ENCODE measurements at regions not wholly inside any gene's neighbourhood (a gene's known extent, or its start where the extent isn't known, plus 50 kb on each side); places are given as distances from the start of the nearest gene placed in this dataset.

DNA sequence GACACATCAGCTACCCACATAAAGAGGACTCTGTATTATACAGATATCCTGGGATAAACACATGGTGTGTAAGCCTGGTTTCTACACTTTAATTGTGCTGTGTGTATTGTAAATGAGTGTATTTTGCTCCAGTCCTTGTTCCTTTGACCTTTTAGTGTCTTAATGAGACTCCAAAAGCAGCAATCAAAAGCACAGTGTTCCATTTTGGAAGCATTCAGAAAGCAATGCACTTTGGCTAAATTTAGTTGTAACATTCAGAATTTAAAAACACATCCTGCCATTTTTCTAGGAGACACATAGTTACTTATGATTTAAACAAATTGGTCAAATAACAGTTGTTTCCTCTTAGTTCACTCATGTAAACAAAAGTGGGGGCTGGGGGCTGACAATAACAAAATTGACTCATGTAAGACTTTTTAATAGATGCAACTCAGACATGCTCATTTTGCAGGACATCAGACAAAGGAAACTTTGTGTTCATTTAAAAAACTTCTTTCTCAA, 122.2 kb downstream of the GPR37 start (continued):
- TF ChIP-seq, protein P1, sequence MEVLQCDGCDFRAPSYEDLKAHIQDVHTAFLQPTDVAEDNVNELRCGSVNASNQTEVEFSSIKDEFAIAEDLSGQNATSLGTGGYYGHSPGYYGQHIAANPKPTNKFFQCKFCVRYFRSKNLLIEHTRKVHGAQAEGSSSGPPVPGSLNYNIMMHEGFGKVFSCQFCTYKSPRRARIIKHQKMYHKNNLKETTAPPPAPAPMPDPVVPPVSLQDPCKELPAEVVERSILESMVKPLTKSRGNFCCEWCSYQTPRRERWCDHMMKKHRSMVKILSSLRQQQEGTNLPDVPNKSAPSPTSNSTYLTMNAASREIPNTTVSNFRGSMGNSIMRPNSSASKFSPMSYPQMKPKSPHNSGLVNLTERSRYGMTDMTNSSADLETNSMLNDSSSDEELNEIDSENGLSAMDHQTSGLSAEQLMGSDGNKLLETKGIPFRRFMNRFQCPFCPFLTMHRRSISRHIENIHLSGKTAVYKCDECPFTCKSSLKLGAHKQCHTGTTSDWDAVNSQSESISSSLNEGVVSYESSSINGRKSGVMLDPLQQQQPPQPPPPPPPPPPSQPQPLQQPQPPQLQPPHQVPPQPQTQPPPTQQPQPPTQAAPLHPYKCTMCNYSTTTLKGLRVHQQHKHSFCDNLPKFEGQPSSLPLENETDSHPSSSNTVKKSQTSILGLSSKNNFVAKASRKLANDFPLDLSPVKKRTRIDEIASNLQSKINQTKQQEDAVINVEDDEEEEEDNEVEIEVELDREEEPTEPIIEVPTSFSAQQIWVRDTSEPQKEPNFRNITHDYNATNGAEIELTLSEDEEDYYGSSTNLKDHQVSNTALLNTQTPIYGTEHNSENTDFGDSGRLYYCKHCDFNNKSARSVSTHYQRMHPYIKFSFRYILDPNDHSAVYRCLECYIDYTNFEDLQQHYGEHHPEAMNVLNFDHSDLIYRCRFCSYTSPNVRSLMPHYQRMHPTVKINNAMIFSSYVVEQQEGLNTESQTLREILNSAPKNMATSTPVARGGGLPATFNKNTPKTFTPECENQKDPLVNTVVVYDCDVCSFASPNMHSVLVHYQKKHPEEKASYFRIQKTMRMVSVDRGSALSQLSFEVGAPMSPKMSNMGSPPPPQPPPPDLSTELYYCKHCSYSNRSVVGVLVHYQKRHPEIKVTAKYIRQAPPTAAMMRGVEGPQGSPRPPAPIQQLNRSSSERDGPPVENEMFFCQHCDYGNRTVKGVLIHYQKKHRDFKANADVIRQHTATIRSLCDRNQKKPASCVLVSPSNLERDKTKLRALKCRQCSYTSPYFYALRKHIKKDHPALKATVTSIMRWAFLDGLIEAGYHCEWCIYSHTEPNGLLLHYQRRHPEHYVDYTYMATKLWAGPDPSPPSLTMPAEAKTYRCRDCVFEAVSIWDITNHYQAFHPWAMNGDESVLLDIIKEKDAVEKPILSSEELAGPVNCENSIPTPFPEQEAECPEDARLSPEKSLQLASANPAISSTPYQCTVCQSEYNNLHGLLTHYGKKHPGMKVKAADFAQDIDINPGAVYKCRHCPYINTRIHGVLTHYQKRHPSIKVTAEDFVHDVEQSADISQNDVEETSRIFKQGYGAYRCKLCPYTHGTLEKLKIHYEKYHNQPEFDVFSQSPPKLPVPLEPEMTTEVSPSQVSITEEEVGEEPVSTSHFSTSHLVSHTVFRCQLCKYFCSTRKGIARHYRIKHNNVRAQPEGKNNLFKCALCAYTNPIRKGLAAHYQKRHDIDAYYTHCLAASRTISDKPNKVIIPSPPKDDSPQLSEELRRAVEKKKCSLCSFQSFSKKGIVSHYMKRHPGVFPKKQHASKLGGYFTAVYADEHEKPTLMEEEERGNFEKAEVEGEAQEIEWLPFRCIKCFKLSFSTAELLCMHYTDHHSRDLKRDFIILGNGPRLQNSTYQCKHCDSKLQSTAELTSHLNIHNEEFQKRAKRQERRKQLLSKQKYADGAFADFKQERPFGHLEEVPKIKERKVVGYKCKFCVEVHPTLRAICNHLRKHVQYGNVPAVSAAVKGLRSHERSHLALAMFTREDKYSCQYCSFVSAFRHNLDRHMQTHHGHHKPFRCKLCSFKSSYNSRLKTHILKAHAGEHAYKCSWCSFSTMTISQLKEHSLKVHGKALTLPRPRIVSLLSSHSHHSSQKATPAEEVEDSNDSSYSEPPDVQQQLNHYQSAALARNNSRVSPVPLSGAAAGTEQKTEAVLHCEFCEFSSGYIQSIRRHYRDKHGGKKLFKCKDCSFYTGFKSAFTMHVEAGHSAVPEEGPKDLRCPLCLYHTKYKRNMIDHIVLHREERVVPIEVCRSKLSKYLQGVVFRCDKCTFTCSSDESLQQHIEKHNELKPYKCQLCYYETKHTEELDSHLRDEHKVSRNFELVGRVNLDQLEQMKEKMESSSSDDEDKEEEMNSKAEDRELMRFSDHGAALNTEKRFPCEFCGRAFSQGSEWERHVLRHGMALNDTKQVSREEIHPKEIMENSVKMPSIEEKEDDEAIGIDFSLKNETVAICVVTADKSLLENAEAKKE (CRISPR knock-in tag; IDR thresholded peaks at IDR 0.05) = no peak
- TF ChIP-seq EZH2phosphoT487 (IDR thresholded peaks at IDR 0.05; ENCODE audit: unreplicated experiment) = no peak
- no peak for TF ChIP-seq CREB1 (CRISPR knock-in tag; IDR thresholded peaks at IDR 0.05; ENCODE audit: low read depth)

DNA sequence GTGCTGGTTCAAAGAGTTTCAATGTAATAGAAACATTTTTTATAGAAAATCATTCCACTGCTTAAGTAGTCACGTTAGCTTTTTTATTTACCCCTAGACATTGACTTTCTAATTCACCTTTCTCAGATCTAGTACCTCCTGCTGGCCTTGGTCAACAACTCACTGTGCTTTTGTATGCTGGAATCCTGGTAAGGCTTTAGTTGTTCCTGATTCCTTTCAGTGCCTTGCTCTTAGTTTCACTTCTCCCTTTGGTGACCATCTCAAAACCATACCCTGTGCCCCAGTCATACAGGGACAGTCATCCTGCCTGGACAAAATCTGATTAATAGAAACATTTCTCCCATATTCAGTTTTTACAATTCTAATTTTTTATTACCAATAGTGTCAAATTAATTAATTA, 130.2 kb downstream of the GPR37 start:
- no peaks in the 10 kb centered on the region for H3K27me3 Mint-ChIP-seq (ENCODE audit: insufficient read depth, low read depth, poor library complexity)
- Histone ChIP-seq H3K79me2 (replicated peaks; ENCODE audit: insufficient read depth) (no peaks in the 10 kb centered on the region), H3K9me2 (ENCODE audit: insufficient read depth) (peaks cover 7% of the 10 kb centered on the region; the same call in 1 of the 2 replicates), H2AFZ (no peak overlapping the region), H3K4me2 (no peak overlapping the region), H4K20me1 (replicated peaks; ENCODE audit: insufficient read depth) (no peaks in the 10 kb centered on the region), H3K4me3 (no peak overlapping the region), H3K4me1 (ENCODE audit: insufficient read depth) (peaks cover 4% of the 10 kb centered on the region; the same call in 1 of the 2 replicates), H3K27ac (ENCODE audit: low read depth) (no peak overlapping the region), H3K36me3 (ENCODE audit: insufficient read depth) (no peaks in the 10 kb centered on the region), H3K27me3 (ENCODE audit: insufficient read depth) (no peaks in the 10 kb centered on the region), H3F3A (replicated peaks; ENCODE audit: low read depth) (no peaks in the 10 kb centered on the region)
- H3K9me3 Mint-ChIP-seq = peaks cover 7% of the 10 kb centered on the region; the same call in 2 of the 3 replicates
- peaks cover 17% of the 10 kb centered on the region; the same call in 2 of the 3 replicates for H3K4me1 Mint-ChIP-seq
- peaks cover 9% of the 10 kb centered on the region for H3K36me3 Mint-ChIP-seq (ENCODE audit: low read depth)
- DNase-seq (ENCODE audit: low spot score) (peak; percentile 65), ATAC-seq (peak; percentile 90)
- H3K27ac Mint-ChIP-seq = no peak overlapping the region
- H3K4me3 Mint-ChIP-seq = no peak overlapping the region
- TF ChIP-seq, protein P2, sequence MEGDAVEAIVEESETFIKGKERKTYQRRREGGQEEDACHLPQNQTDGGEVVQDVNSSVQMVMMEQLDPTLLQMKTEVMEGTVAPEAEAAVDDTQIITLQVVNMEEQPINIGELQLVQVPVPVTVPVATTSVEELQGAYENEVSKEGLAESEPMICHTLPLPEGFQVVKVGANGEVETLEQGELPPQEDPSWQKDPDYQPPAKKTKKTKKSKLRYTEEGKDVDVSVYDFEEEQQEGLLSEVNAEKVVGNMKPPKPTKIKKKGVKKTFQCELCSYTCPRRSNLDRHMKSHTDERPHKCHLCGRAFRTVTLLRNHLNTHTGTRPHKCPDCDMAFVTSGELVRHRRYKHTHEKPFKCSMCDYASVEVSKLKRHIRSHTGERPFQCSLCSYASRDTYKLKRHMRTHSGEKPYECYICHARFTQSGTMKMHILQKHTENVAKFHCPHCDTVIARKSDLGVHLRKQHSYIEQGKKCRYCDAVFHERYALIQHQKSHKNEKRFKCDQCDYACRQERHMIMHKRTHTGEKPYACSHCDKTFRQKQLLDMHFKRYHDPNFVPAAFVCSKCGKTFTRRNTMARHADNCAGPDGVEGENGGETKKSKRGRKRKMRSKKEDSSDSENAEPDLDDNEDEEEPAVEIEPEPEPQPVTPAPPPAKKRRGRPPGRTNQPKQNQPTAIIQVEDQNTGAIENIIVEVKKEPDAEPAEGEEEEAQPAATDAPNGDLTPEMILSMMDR (conservative IDR thresholded peaks at IDR 0.05; ENCODE audit: low read depth in 2 of 2) = peak; percentile 33
- TF ChIP-seq NANOG (IDR thresholded peaks at IDR 0.05; ENCODE audit: borderline replicate concordance) = 0 out of 2 replicates have a peak, but pooled peaks have one; percentile 7
- no peak for TF ChIP-seq EZH2phosphoT487 (IDR thresholded peaks at IDR 0.05; ENCODE audit: unreplicated experiment)
- TF ChIP-seq ZNF114 (CRISPR knock-in tag; IDR thresholded peaks at IDR 0.05) = no peak
- TF ChIP-seq, protein P1 (CRISPR knock-in tag; IDR thresholded peaks at IDR 0.05) = peak; percentile 79

Measured in GM23338 (cell line).